ENCODE measurements at regions not wholly inside any gene's neighbourhood (a gene's known extent, or its start where the extent isn't known, plus 50 kb on each side); places are given as distances from the start of the nearest gene placed in this dataset.

- no peak for TF ChIP-seq SIN3A (IDR thresholded peaks at IDR 0.05; ENCODE audit: borderline replicate concordance, insufficient read depth, low read length)
- no peak for TF ChIP-seq REST (IDR thresholded peaks at IDR 0.05; ENCODE audit: insufficient read depth in 1 of 2, low read depth in 2 of 2, low read length in 2 of 2)
- no peak for TF ChIP-seq POLR2AphosphoS5 (IDR thresholded peaks at IDR 0.05; ENCODE audit: low read depth, low read length)
- TF ChIP-seq TAF1 (IDR thresholded peaks at IDR 0.05; ENCODE audit: borderline replicate concordance, insufficient read depth, low read length): no peak
- TF ChIP-seq FOXP2 (optimal IDR thresholded peaks at IDR 0.05; ENCODE audit: borderline replicate concordance, extremely low read depth, extremely low read length, insufficient read depth): no peak
Observed at GRCh38 chr2:7649461-7650228, 732.4 kb downstream of the RNF144A start.

- no peak for TF ChIP-seq SIN3A (IDR thresholded peaks at IDR 0.05; ENCODE audit: borderline replicate concordance, insufficient read depth, low read length)
- TF ChIP-seq REST (IDR thresholded peaks at IDR 0.05; ENCODE audit: insufficient read depth in 1 of 2, low read depth in 2 of 2, low read length in 2 of 2): no peak
- TF ChIP-seq POLR2AphosphoS5 (IDR thresholded peaks at IDR 0.05; ENCODE audit: low read depth, low read length): no peak
- TF ChIP-seq FOXP2 (optimal IDR thresholded peaks at IDR 0.05; ENCODE audit: borderline replicate concordance, extremely low read depth, extremely low read length, insufficient read depth): no peak
- TF ChIP-seq TAF1 (IDR thresholded peaks at IDR 0.05; ENCODE audit: borderline replicate concordance, insufficient read depth, low read length): no peak
Observed at GRCh38 chr2:7653617-7654016, 736.4 kb downstream of the RNF144A start.

- TF ChIP-seq SIN3A (IDR thresholded peaks at IDR 0.05; ENCODE audit: borderline replicate concordance, insufficient read depth, low read length): no peak
- TF ChIP-seq POLR2AphosphoS5 (IDR thresholded peaks at IDR 0.05; ENCODE audit: low read depth, low read length): no peak
- TF ChIP-seq FOXP2 (optimal IDR thresholded peaks at IDR 0.05; ENCODE audit: borderline replicate concordance, extremely low read depth, extremely low read length, insufficient read depth): no peak
- TF ChIP-seq TAF1 (IDR thresholded peaks at IDR 0.05; ENCODE audit: borderline replicate concordance, insufficient read depth, low read length): no peak
- TF ChIP-seq REST (IDR thresholded peaks at IDR 0.05; ENCODE audit: insufficient read depth in 1 of 2, low read depth in 2 of 2, low read length in 2 of 2): no peak
Observed at GRCh38 chr2:7655629-7656028, 738.4 kb downstream of the RNF144A start.

GRCh38 chr2:7658486-7658885 lies 741.3 kb downstream of the RNF144A start:
- TF ChIP-seq POLR2AphosphoS5 (IDR thresholded peaks at IDR 0.05; ENCODE audit: low read depth, low read length) (no peak), FOXP2 (optimal IDR thresholded peaks at IDR 0.05; ENCODE audit: borderline replicate concordance, extremely low read depth, extremely low read length, insufficient read depth) (no peak), TAF1 (IDR thresholded peaks at IDR 0.05; ENCODE audit: borderline replicate concordance, insufficient read depth, low read length) (no peak), SIN3A (IDR thresholded peaks at IDR 0.05; ENCODE audit: borderline replicate concordance, insufficient read depth, low read length) (no peak), REST (IDR thresholded peaks at IDR 0.05; ENCODE audit: insufficient read depth in 1 of 2, low read depth in 2 of 2, low read length in 2 of 2) (no peak)
